IPS DF 4.7 (cell line): ENCODE measurements at regions not wholly inside any gene's neighbourhood (a gene's known extent, or its start where the extent isn't known, plus 50 kb on each side); places are given as distances from the start of the nearest gene placed in this dataset.

Experiments
- DNase-seq: peaks from one replicate; pipeline ENCODE4 v3.0.0-alpha.2; 2013; ENCODE audit warnings: low spot score; ENCODE audit errors: extremely low read depth

- DNase-seq: no peak
These were observed 193.8 kb upstream of the OSR1 start for GRCh38 chr2:19552270-19552669.

GRCh38 chr2:19550750-19551149, 192.3 kb upstream of the OSR1 start:
- no peak for DNase-seq

GRCh38 chr2:19549821-19550220, 191.4 kb upstream of the OSR1 start:
- DNase-seq: no peak

GRCh38 chr2:19548116-19548515, 189.7 kb upstream of the OSR1 start:
- no peak for DNase-seq

- DNase-seq: no peak
These were observed 188.9 kb upstream of the OSR1 start for GRCh38 chr2:19547321-19547720.

- DNase-seq: no peak
These were observed 187.1 kb upstream of the OSR1 start for GRCh38 chr2:19545507-19545906.

GRCh38 chr2:19543663-19544383, 185.4 kb upstream of the OSR1 start:
- no peak for DNase-seq

GRCh38 chr2:19542796-19543662, 184.6 kb upstream of the OSR1 start:
- no peak for DNase-seq

- peak; percentile 30 for DNase-seq
These were observed 183.5 kb upstream of the OSR1 start for GRCh38 chr2:19541884-19542283.

GRCh38 chr2:19540739-19541525, 182.5 kb upstream of the OSR1 start:
- no peak for DNase-seq

GRCh38 chr2:19538411-19538963, 180.1 kb upstream of the OSR1 start:
- no peak for DNase-seq

- no peak for DNase-seq
These were observed 177.7 kb upstream of the OSR1 start for GRCh38 chr2:19536136-19536535.

GRCh38 chr2:19532547-19533196, 174.2 kb upstream of the OSR1 start:
- no peak for DNase-seq

- no peak for DNase-seq
These were observed 171.3 kb upstream of the OSR1 start for GRCh38 chr2:19529677-19530076.

- DNase-seq: no peak
These were observed 169.3 kb upstream of the OSR1 start for GRCh38 chr2:19527771-19528170.

- no peak for DNase-seq
These were observed 166.9 kb upstream of the OSR1 start for GRCh38 chr2:19525313-19525712.

GRCh38 chr2:19519045-19519444, 160.6 kb upstream of the OSR1 start:
- DNase-seq: no peak

- DNase-seq: no peak
These were observed 148.7 kb upstream of the OSR1 start for GRCh38 chr2:19507137-19507536.

GRCh38 chr2:19505199-19506136, 147.0 kb upstream of the OSR1 start:
- DNase-seq: no peak
